Dedifferentiated amniotic fluid mesenchymal stem cell (primary cell): ENCODE measurements at regions not wholly inside any gene's neighbourhood (a gene's known extent, or its start where the extent isn't known, plus 50 kb on each side); places are given as distances from the start of the nearest gene placed in this dataset.
"Not testable (repeated sequence)": the region's sequence is repeated elsewhere in the genome, so short reads cannot be mapped to it uniquely, and the experiment has no call there.

Experiments
- DNase-seq: peaks from one replicate; pipeline ENCODE4 v3.0.0-alpha.2; 2016; ENCODE audit errors: extremely low spot score

DNA sequence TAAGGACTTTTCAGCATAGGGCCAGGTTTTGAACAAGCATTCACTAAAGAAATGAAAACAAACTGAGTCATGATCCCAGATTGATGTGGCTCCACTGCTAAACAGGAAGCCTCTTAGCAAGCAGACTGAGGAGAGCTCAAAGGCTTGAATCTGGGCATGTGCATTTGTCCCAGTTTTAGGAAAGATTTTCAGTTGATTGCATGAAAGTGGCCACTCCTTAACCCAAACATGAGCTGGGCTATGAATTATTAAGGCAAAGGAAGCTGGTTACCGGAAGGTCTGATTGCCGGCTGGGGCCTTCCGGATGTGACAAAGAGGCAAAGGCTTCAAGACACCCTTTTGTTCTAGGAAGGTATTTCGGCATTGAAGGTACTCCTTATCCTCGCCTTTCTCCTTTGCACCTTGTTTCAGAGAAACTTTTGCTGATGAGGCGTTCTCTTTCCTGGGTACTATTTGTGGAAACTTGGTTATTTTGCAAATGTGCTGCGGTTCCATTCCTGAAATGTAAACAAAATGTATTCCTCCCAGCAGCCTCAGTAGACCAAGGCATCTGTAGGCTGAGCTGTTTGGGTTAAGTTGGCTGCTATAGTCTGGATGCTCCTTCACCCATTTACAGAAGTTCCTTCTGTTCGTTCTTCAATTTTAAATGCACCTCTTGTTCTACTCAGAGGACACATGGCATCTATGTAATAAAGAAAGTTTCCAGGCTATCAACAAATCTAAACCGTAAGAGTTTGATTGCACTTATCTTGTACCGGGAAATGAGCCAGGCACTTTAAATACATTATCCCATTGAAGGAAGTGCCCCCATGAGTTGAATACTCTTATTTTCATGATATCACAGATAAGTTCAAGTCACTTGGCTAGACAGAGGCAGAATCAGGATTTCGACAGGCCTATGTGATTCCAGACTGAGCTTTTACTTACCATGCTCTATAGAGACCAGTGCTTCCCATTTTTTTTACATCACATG lies 115.6 kb upstream of the METAP2 start:
- peak; percentile 48 for DNase-seq

GRCh38 chr12:95365912-95366311 lies 108.0 kb upstream of the METAP2 start:
- no peak for DNase-seq

GRCh38 chr12:95368931-95369330 lies 105.0 kb upstream of the METAP2 start:
- DNase-seq = no peak

GRCh38 chr12:95371571-95371970 lies 102.4 kb upstream of the METAP2 start:
- DNase-seq = no peak

DNA sequence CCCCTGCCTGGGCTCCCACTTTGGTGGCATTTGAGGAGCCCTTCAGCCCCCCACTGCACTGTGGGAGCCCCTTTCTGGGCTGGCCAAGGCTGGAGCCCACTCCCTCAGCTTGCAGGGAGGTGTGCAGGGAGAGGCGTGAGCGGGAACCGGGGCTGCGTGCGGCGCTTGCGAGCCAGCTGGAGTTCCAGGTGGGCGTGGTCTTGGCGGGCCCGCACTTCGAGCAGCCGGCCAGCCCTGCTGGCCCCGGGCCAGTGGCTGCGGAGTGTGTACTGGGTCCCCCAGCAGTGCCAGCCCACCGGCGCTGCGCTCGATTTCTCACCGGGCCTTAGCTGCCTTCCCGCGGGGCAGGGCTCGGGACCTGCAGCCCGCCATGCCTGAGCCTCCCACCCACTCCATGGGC lies 94.5 kb upstream of the METAP2 start:
- DNase-seq = not testable (repeated sequence)

GRCh38 chr12:95380334-95380733 lies 93.6 kb upstream of the METAP2 start:
- not testable (repeated sequence) for DNase-seq

GRCh38 chr12:95380997-95381786 lies 92.8 kb upstream of the METAP2 start:
- peak; percentile 57 for DNase-seq

- DNase-seq = peak; percentile 53
These were observed 90.0 kb upstream of the METAP2 start for GRCh38 chr12:95383920-95384319.

DNA sequence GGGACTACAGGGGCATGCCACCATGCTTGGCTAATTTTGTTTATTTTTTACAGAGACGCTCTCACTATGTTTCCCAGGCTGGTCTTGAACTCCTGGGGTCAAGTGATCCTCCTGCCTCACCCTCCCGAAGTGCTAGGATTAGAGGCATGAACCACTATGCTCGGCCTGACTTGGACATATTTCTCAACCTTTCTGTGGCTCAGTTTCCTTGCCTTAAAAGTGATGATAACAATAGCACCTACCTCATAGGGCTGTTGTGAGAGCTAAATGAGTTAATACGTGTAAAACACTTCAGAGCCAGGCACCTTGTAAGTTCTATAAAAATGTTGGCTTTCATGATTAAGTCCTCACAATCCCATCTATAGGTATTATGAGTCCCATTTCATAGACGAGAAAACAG lies 89.2 kb upstream of the METAP2 start:
- DNase-seq = no peak

- DNase-seq = peak; percentile 80
These were observed 88.5 kb upstream of the METAP2 start for GRCh38 chr12:95385246-95386035.

GRCh38 chr12:95386051-95386450 lies 87.9 kb upstream of the METAP2 start:
- peak; percentile 47 for DNase-seq

- DNase-seq = not testable (repeated sequence)
These were observed 85.7 kb upstream of the METAP2 start for GRCh38 chr12:95388260-95388659.

GRCh38 chr12:95390192-95390591 lies 83.8 kb upstream of the METAP2 start:
- DNase-seq = no peak

DNA sequence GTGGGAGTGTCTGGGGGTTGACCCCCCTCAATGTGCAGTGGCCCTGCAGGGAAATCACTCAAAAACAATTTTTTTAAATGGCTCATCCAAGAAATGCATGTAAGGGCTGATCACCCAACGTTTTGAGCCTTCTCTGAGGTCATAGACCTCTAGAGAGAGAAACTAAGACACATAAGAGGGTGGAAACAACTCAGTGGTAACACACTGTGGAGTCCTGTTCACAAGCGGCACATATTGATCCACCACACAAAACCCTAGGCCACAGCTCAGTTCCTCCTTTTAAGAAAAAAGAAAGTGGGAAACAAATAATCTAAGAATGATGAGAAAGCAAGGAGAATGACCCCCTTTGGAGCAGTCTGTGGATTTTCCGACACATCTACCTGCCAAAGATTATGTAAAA lies 83.0 kb upstream of the METAP2 start:
- no peak for DNase-seq

DNA sequence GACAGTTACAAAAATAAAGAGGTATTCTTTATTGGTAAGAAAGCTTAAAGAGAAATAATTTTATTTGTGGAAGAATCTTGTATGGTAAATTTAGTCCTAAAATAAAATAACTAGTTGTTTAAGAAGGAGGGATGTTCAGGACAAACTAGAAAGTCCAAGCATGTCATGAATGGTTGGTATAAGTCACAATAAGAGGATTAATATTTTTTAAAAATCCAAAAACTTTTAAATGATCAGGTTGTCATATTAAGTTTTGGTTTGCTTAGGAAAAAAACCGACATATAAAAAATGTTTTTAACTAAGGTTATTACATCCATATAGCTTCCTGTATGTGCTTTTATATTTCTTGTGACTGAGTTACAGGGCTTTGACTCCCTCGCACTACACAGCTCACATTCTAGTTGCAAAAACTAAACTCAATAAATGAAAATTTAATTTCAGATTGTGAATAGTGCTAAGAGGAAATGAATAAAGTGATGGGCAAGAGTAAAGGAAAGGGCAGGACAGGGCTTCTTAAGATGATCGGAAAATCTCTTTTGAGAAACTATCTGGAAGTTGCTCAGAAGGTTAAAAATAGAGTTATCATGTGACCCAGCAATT lies 80.7 kb upstream of the METAP2 start:
- no peak for DNase-seq

DNA sequence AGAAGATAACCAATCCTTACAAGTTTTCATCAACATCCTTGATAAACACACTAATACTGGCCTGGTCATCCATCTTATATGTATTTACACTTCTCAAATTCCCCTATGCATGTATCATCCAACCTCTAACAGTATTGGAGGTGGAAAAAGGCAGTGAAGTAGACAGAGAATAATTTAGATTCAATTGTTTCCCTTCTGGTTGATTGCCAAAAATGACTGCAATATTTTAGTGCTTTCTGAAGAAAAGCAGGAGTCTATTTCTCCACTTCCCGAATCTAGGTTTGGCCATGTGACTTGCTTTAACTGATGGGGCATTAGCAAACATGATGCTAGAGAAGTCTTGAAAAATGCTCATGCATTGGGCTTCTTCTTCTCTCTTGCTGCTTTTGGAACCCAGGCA lies 78.3 kb upstream of the METAP2 start:
- DNase-seq = no peak

GRCh38 chr12:95396849-95397468 lies 77.0 kb upstream of the METAP2 start:
- DNase-seq = peak; percentile 25

DNA sequence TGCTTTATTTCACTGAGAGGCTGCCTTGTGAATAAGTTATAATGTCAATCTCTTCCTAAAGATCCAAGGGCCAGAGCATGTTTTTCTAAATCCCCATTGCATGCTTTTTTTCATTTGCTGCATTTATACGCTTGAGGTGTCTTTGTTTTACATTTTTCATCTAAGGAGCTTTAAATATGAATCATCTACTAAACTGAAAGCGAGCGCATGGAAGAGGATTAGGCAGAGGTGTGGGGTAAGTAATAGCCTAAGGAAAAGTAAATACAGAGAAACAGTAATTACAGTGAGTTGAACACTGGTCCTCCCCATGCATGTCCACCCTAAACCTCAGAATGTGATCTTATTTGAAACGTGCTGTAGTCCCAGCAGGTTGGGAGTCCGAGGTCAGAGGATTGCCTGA lies 76.4 kb upstream of the METAP2 start:
- DNase-seq = no peak

DNA sequence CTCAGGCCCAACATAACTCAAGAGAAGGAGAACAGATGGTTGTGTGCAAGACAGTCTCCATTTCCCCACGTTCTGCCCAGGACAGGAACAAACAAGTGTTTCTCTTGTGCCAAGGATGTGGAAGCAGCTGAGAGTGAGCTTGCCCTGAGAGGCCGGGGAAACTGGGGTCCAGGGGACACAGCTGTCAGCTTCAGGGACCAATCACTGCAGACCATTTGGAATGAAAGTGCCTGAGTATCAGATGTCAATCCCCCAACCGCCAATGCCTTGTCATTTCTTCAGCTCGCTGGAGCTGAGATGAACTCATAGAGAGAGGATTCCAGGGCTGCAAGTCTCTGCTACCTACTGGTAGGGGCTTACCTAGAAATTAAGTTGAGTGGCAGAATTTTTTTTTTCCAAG lies 71.9 kb upstream of the METAP2 start:
- no peak for DNase-seq

DNA sequence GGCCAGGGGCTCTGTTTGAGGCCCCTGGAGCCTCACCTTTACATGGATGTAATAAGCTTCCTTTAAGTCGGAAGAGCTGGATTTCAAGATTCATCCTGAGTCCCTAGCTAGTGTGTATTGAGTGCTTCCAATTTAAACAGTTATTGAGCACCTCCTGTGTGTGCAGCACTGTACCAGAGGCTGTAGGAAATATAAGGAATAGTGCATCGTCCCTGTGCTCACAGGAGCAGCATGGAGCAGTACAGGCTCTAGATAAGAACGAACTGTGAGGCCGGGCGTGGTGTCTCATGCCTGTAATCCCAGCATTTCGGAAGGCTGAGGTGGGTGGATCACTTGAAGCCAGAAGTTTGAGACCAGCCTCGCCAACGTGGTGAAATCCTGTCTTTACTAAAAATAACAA lies 65.8 kb upstream of the METAP2 start:
- no peak for DNase-seq

DNA sequence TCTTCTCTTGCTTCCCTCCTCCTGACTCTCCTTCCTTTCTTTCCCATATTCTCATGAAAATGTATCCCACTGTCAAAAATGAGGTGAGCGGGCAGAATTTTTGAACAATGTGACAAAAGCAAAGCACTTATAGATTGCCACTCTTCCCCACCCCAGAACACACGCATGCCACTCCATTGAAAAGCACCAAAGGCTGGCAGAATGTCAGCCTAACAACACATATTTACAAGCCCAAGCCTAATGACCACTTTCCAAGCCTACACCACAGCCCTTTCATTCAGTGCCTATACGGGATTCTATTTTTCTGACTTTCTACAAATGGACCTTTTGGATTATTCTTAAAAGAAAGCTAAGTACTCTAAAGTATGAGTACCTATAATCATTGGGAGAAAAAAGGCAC lies 62.9 kb upstream of the METAP2 start:
- DNase-seq = no peak
